ENCODE measurements at regions not wholly inside any gene's neighbourhood (a gene's known extent, or its start where the extent isn't known, plus 50 kb on each side); places are given as distances from the start of the nearest gene placed in this dataset.

GRCh38 chr15:31469786-31470525 is 143.3 kb downstream of the KLF13 start:
- Histone ChIP-seq H3K4me1 (ENCODE audit: control insufficient read depth, extremely low read depth, insufficient read depth, low read length) (no peaks in the 10 kb centered on the region), H2AFZ (ENCODE audit: low read depth, low read length) (no peak overlapping the region), H3K9ac (replicated peaks; ENCODE audit: extremely low read depth, insufficient read depth, low read length) (no peak overlapping the region), H3K36me3 (ENCODE audit: control insufficient read depth in 2 of 2, extremely low read depth in 1 of 2, insufficient read depth in 2 of 2, low read length in 2 of 2) (no peaks in the 10 kb centered on the region), H3K4me2 (ENCODE audit: insufficient read depth, low read length) (no peak overlapping the region), H4K20me1 (replicated peaks; ENCODE audit: control insufficient read depth, extremely low read depth, insufficient read depth, low read length) (no peaks in the 10 kb centered on the region), H3K9me3 (replicated peaks; ENCODE audit: control insufficient read depth, insufficient read depth, low read length) (no peaks in the 10 kb centered on the region), H3K79me2 (ENCODE audit: control insufficient read depth, insufficient read depth, low read length) (no peaks in the 10 kb centered on the region), H3K27me3 (ENCODE audit: control insufficient read depth in 2 of 2, insufficient read depth in 2 of 2, low read length in 2 of 2) (peaks cover 2 to 5% of the 10 kb centered on the region in 2 experiments), H3K27ac (ENCODE audit: insufficient read depth, low read depth, low read length) (no peak overlapping the region), H3K9me1 (replicated peaks; ENCODE audit: control insufficient read depth, extremely low read depth, insufficient read depth, low read length) (no peaks in the 10 kb centered on the region), H3K4me3 (replicated peaks in 1 of 3; ENCODE audit: insufficient read depth in 1 of 3, low read depth in 1 of 3, low read length in 3 of 3) (no peak overlapping the region)
- TF ChIP-seq POLR2AphosphoS5 (IDR thresholded peaks at IDR 0.05; ENCODE audit: insufficient read depth, low read depth, low read length), result no peak
- no peak for TF ChIP-seq JUN (IDR thresholded peaks at IDR 0.05; ENCODE audit: borderline replicate concordance, insufficient read depth, insufficient read length, low read depth)
- no peak for TF ChIP-seq FOS (IDR thresholded peaks at IDR 0.05; ENCODE audit: borderline replicate concordance, insufficient read depth, low read length)
- TF ChIP-seq MAX (IDR thresholded peaks at IDR 0.05; ENCODE audit: insufficient read depth, insufficient read length), result no peak
- TF ChIP-seq POLR2A (IDR thresholded peaks at IDR 0.05; ENCODE audit: low read depth, low read length), result no peak
- TF ChIP-seq MYC (IDR thresholded peaks at IDR 0.05; ENCODE audit: low read depth, low read length), result no peak
- TF ChIP-seq EZH2 (IDR thresholded peaks at IDR 0.05; ENCODE audit: borderline replicate concordance, low read depth, low read length, severe bottlenecking), result no peak
- no peak for TF ChIP-seq GATA2 (IDR thresholded peaks at IDR 0.05; ENCODE audit: insufficient read depth, insufficient read length, low read depth, low read length)
- TF ChIP-seq, protein P1, sequence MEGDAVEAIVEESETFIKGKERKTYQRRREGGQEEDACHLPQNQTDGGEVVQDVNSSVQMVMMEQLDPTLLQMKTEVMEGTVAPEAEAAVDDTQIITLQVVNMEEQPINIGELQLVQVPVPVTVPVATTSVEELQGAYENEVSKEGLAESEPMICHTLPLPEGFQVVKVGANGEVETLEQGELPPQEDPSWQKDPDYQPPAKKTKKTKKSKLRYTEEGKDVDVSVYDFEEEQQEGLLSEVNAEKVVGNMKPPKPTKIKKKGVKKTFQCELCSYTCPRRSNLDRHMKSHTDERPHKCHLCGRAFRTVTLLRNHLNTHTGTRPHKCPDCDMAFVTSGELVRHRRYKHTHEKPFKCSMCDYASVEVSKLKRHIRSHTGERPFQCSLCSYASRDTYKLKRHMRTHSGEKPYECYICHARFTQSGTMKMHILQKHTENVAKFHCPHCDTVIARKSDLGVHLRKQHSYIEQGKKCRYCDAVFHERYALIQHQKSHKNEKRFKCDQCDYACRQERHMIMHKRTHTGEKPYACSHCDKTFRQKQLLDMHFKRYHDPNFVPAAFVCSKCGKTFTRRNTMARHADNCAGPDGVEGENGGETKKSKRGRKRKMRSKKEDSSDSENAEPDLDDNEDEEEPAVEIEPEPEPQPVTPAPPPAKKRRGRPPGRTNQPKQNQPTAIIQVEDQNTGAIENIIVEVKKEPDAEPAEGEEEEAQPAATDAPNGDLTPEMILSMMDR (IDR thresholded peaks at IDR 0.05; ENCODE audit: extremely low read depth in 1 of 2, insufficient read depth in 1 of 2, low read depth in 1 of 2, low read length in 2 of 2), result no peak
- FAIRE-seq (no peak), DNase-seq (ENCODE audit: low read depth, low spot score) (no peak)
- ChIA-PET POLR2A (no interaction called here), CTCF (no interaction called here)
- BruUV-seq (replicated peaks), result no TSS peak
- intact Hi-C loops (cut with micrococcal nuclease), result no loop called here
- dilution Hi-C loops (cut with MboI; ENCODE audit: extremely low pct_ligation_motif_present, low sequenced_read_pairs), result no loop called here

Data from endothelial cell of umbilical vein (primary cell).